Psoas muscle (tissue), 7 donors: ENCODE measurements at regions not wholly inside any gene's neighbourhood (a gene's known extent, or its start where the extent isn't known, plus 50 kb on each side); places are given as distances from the start of the nearest gene placed in this dataset.

Source experiments
- ATAC-seq, 4 donors: fragments of 200-7000 bp; cut with Tn5 transposase; one replicate each; pipeline ENCODE4 v1.9.1; 2020; ENCODE audit warnings: moderate library complexity in 3 of 4, mild to moderate bottlenecking in 2 of 4
- DNase-seq, 2 donors: peaks; one replicate each; pipeline ENCODE4 v3.0.0-alpha.2; 2020
- H3K27ac ChIP-seq: fragments of 200-600 bp; one replicate; pipeline ENCODE4 v1.8.0; 2022
- H3K27me3 ChIP-seq, 3 donors: fragments of 200-600 bp in 1 of 3; one replicate each; pipeline versions ENCODE4 v1.6.1 to v1.8.0; 2013 to 2022; ENCODE audit warnings: low read length in 2 of 3, mild to moderate bottlenecking in 2 of 3, moderate library complexity in 1 of 3; ENCODE audit not compliant: insufficient read depth in 3 of 3
- H3K36me3 ChIP-seq, 2 donors: fragments of 200-600 bp in 1 of 2; one replicate each; pipeline versions ENCODE4 v1.6.1 to v1.8.0; 2013 to 2022; ENCODE audit warnings: low read depth in 1 of 2, mild to moderate bottlenecking in 1 of 2, moderate library complexity in 1 of 2; ENCODE audit not compliant: insufficient read depth in 1 of 2
- H3K4me1 ChIP-seq: fragments of 200-600 bp; one replicate; pipeline ENCODE4 v1.8.0; 2022
- H3K4me3 ChIP-seq: fragments of 200-600 bp; one replicate; pipeline ENCODE4 v1.8.0; 2022; ENCODE audit warnings: mild to moderate bottlenecking
- H3K9me3 ChIP-seq: fragments of 200-600 bp; one replicate; pipeline ENCODE4 v1.8.0; 2022
- WGBS, 3 donors: extraction: QIAGEN DNeasy Blood & Tissue Kit; methylation state at CpG; one replicate each; pipeline versions ENCODE4 v1.1.6 to v1.1.7; 2013; 5-methylcytosine and 5-hydroxymethylcytosine counted together
- intact Hi-C, 2 donors: fragments of 100-400 bp; cut with DNase I; formaldehyde crosslinking; loops; one replicate each; pipeline versions ENCODE4 v1.11.0 to v1.14.2; 2022
- TF ChIP-seq, protein P1 (sequence below): fragments of 200-600 bp; IDR thresholded peaks from one replicate; pipeline ENCODE4 v1.8.0; 2022; ENCODE audit warnings: antibody characterized with exemption
- donor health status: healthy with polysubstance abuse.
- donor health status: DM: no; HTN: no; CAD: no; lungs with moderate emphysema.
- donor health status: Bipolar disorder and iron deficiency.
- donor health status: healthy.
- donor health status: DM: yes; HTN: yes; CAD: no.
- donor health status: DM: no; HTN: no; CAD: no.
- donor health status: DM: yes; HTN: yes; CAD: no.

- ATAC-seq (no peak), DNase-seq (no peak)
- Histone ChIP-seq H3K4me3 (no peak overlapping the region), H3K4me1 (no peaks in the 10 kb centered on the region), H3K27me3 (peaks cover 0 to 28% (median 0%) of the 10 kb centered on the region in 3 donors), H3K9me3 (no peaks in the 10 kb centered on the region), H3K36me3 (no peaks in the 10 kb centered on the region), H3K27ac (no peak overlapping the region)
- intact Hi-C loops: no loop called here
- TF ChIP-seq, protein P1, sequence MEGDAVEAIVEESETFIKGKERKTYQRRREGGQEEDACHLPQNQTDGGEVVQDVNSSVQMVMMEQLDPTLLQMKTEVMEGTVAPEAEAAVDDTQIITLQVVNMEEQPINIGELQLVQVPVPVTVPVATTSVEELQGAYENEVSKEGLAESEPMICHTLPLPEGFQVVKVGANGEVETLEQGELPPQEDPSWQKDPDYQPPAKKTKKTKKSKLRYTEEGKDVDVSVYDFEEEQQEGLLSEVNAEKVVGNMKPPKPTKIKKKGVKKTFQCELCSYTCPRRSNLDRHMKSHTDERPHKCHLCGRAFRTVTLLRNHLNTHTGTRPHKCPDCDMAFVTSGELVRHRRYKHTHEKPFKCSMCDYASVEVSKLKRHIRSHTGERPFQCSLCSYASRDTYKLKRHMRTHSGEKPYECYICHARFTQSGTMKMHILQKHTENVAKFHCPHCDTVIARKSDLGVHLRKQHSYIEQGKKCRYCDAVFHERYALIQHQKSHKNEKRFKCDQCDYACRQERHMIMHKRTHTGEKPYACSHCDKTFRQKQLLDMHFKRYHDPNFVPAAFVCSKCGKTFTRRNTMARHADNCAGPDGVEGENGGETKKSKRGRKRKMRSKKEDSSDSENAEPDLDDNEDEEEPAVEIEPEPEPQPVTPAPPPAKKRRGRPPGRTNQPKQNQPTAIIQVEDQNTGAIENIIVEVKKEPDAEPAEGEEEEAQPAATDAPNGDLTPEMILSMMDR: no peak
- 44 to 57% (median 48%) methylated on average over 4 of the region's 4 CpGs for WGBS, 3 donors
Observed at GRCh38 chr1:30060738-30061137, 662.6 kb downstream of the MATN1 start.

- Histone ChIP-seq H3K27me3 (peaks cover 0 to 42% (median 0%) of the 10 kb centered on the region in 3 donors), H3K27ac (no peak overlapping the region), H3K4me1 (no peaks in the 10 kb centered on the region), H3K36me3 (no peaks in the 10 kb centered on the region), H3K4me3 (no peak overlapping the region), H3K9me3 (no peaks in the 10 kb centered on the region)
- DNase-seq: no peak
- TF ChIP-seq, protein P1: no peak
- intact Hi-C loops: no loop called here
- 46 to 67% (median 62%) methylated on average over 4 of the region's 4 CpGs for WGBS, 3 donors
- ATAC-seq: no peak
Observed at GRCh38 chr1:30058970-30059369, 664.4 kb downstream of the MATN1 start.

DNA sequence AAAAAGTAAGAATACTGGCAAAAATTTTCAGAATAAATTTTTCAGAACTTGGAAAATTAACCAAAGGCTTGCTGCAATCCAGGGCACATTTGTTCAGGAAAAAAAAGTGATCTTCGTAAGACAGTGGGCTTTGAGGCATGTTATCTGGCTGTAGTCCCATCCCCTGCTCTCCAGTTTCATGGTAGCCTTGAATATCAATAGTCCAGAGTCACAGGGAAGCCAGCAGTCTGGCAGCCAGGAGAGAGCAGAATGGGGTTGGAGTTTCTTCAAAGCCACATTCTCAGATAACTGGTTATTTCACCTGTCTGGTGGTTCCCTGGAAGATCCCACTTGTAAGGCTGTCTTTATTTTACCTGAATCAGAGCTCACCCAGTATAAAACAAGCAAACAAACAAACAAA is 669.3 kb downstream of the MATN1 start:
- Histone ChIP-seq H3K27me3 (peaks cover 0 to 74% (median 0%) of the 10 kb centered on the region in 3 donors), H3K9me3 (no peaks in the 10 kb centered on the region), H3K4me1 (no peaks in the 10 kb centered on the region), H3K36me3 (no peaks in the 10 kb centered on the region), H3K4me3 (no peak overlapping the region), H3K27ac (no peak overlapping the region)
- WGBS, 3 donors: 16 to 37% (median 35%) methylated on average over 1 of the region's 1 CpG
- DNase-seq (no peak), ATAC-seq (no peak)
- TF ChIP-seq, protein P1: no peak
- intact Hi-C loops: no loop called here

DNA sequence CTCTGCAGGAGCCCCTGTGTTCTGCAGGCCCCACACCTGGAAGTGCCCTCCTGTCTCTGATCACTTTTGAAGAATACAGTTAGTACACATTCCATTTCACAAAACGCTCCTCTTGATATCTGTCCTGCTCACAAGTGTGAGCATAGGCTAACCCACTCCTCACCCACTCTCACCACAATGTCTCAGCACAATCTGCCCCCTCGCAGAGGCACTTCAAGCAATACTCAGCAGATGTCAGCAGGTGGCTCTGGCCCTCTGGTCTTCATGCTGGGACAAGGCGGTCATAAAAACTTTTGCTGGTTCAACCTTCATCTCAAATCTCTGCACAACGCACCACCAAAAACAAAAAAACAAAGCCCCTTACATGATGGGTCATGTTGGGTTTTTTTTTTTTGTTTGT is 671.2 kb downstream of the MATN1 start:
- no peaks in the 10 kb centered on the region for H3K36me3 ChIP-seq
- no peak overlapping the region for H3K27ac ChIP-seq
- WGBS, 3 donors: 47 to 51% (median 48%) methylated on average over 4 of the region's 4 CpGs
- H3K4me3 ChIP-seq: no peak overlapping the region
- H3K4me1 ChIP-seq: no peaks in the 10 kb centered on the region
- H3K27me3 ChIP-seq: peaks cover 0 to 54% (median 0%) of the 10 kb centered on the region in 3 donors
- no peaks in the 10 kb centered on the region for H3K9me3 ChIP-seq
- TF ChIP-seq, protein P1: no peak
- intact Hi-C loops: no loop called here
- DNase-seq (no peak), ATAC-seq (no peak)

DNA sequence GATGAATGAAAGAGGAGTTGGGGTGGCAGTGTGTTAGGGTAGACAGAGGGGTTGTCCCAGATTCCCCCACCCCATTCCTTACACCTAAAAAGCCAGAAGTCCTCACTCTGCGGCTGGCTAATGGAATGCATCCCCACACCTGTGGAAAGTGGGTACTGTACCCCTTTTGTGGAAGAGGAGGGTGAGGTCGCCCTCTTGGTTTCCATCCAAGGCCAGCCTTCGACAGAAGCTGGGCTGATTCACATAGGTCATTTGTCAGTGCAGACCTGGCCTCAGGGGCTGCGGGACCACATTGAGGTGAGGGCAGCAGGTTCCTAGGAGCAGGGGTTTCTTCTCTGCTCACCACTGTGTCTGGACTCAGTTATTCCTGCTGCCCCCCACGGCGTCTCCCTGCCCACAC is 671.6 kb downstream of the MATN1 start:
- no peak overlapping the region for H3K27ac ChIP-seq
- TF ChIP-seq, protein P1: no peak
- ATAC-seq (no peak), DNase-seq (no peak)
- H3K4me1 ChIP-seq: no peaks in the 10 kb centered on the region
- H3K4me3 ChIP-seq: no peak overlapping the region
- peaks cover 0 to 53% (median 0%) of the 10 kb centered on the region in 3 donors for H3K27me3 ChIP-seq
- H3K36me3 ChIP-seq: no peaks in the 10 kb centered on the region
- intact Hi-C loops: no loop called here
- 73 to 85% (median 80%) methylated on average over 6 of the region's 6 CpGs for WGBS, 3 donors
- no peaks in the 10 kb centered on the region for H3K9me3 ChIP-seq
